Keratinocyte (primary cell): ENCODE measurements at regions not wholly inside any gene's neighbourhood (a gene's known extent, or its start where the extent isn't known, plus 50 kb on each side); places are given as distances from the start of the nearest gene placed in this dataset.

ENCODE experiments used
- DNase-seq: peaks from one replicate; pipeline ENCODE4 v3.0.0-alpha.2; 2011; ENCODE audit warnings: low read depth, missing footprints, low spot score
- FAIRE-seq: peaks from 2 replicates; lab custom pipeline; 2011; peaks lifted over from hg19 to GRCh38; lab: Jason Lieb, UNC
- H2AFZ ChIP-seq: 2 replicates; pipeline ENCODE4 v1.6.0; 2012; ENCODE audit warnings: low read length, control low read depth, inconsistent platforms; ENCODE audit not compliant: control insufficient read depth
- H3K27ac ChIP-seq: 2 replicates; pipeline ENCODE4 v1.5.1; 2011; ENCODE audit warnings: low read length; ENCODE audit not compliant: control insufficient read depth, insufficient read depth
- H3K27me3 ChIP-seq: 3 replicates; pipeline ENCODE4 v1.6.0; 2011; ENCODE audit warnings: low read length; ENCODE audit not compliant: control insufficient read depth, insufficient read depth; ENCODE audit errors: extremely low read depth
- H3K36me3 ChIP-seq, 2 experiments: 2 replicates in 1 of 2; 3 replicates in 1 of 2; pipeline ENCODE4 v1.5.1; 2011; ENCODE audit warnings: low read length in 2 of 2, mild to moderate bottlenecking in 1 of 2; ENCODE audit not compliant: control insufficient read depth in 2 of 2, insufficient read depth in 2 of 2; ENCODE audit errors: extremely low read depth in 1 of 2
- H3K4me1 ChIP-seq: 3 replicates; pipeline ENCODE4 v1.5.1; 2011; ENCODE audit warnings: low read length; ENCODE audit not compliant: control insufficient read depth, insufficient read depth; ENCODE audit errors: extremely low read depth
- H3K4me2 ChIP-seq: 3 replicates; pipeline ENCODE4 v1.6.0; 2011; ENCODE audit warnings: low read depth, low read length; ENCODE audit not compliant: control insufficient read depth, insufficient read depth; ENCODE audit errors: extremely low read depth
- H3K4me3 ChIP-seq, 3 experiments: fragments of 200-600 bp in 1 of 3; sonication (generic) in 1 of 3; 2 replicates in 2 of 3; 3 replicates in 1 of 3; pipeline ENCODE4 v1.5.1; 2011 to 2016; ENCODE audit warnings: low read length in 3 of 3, mild to moderate bottlenecking in 3 of 3, control low read depth in 2 of 3, inconsistent platforms in 1 of 3, low read depth in 1 of 3, mixed read lengths in 1 of 3, mixed run types in 1 of 3, moderate library complexity in 1 of 3; ENCODE audit not compliant: control insufficient read depth in 2 of 3, insufficient read depth in 2 of 3; ENCODE audit errors: extremely low read depth in 1 of 3
- H3K79me2 ChIP-seq: 2 replicates; pipeline ENCODE4 v1.6.0; 2012; ENCODE audit warnings: low read length; ENCODE audit not compliant: control insufficient read depth, insufficient read depth
- H3K9ac ChIP-seq: 3 replicates; pipeline ENCODE4 v1.6.0; 2011; ENCODE audit warnings: low read length; ENCODE audit not compliant: control insufficient read depth, insufficient read depth; ENCODE audit errors: extremely low read depth
- H3K9me1 ChIP-seq: 3 replicates; pipeline ENCODE4 v1.6.0; 2011; ENCODE audit warnings: low read length; ENCODE audit not compliant: control insufficient read depth, insufficient read depth; ENCODE audit errors: extremely low read depth
- H3K9me3 ChIP-seq: 2 replicates; pipeline ENCODE4 v1.5.1; 2012; ENCODE audit warnings: low read depth, low read length; ENCODE audit not compliant: control insufficient read depth
- H4K20me1 ChIP-seq: 3 replicates; pipeline ENCODE4 v1.6.0; 2011; ENCODE audit warnings: low read length; ENCODE audit not compliant: control insufficient read depth, insufficient read depth; ENCODE audit errors: extremely low read depth
- CTCF ChIP-seq, 3 experiments: IDR thresholded peaks in 1 of 3; conservative IDR thresholded peaks in 1 of 3; optimal IDR thresholded peaks in 1 of 3; 2 replicates in 2 of 3; 3 replicates in 1 of 3; pipeline versions ENCODE3 to v1.5.1; 2011; ENCODE audit warnings: low read length in 3 of 3, mild to moderate bottlenecking in 3 of 3, moderate library complexity in 2 of 3, control low read depth in 1 of 3, inconsistent platforms in 1 of 3; ENCODE audit not compliant: insufficient read depth in 2 of 3; ENCODE audit errors: extremely low read depth in 1 of 3
- EZH2 ChIP-seq: IDR thresholded peaks from one replicate; pipeline ENCODE4 v1.6.1; 2012; ENCODE audit warnings: inconsistent platforms, mild to moderate bottlenecking, low read length, moderate library complexity
- dilution Hi-C: fragments of 300-500 bp; cut with MboI; formaldehyde crosslinking; loops from one replicate; pipeline ENCODE4 v1.7.0; 2020; ENCODE audit warnings: low sequenced_read_pairs; ENCODE audit not compliant: extremely low pct_ligation_motif_present

GRCh38 chr18:38420611-38421010, 855.0 kb upstream of the CELF4 start:
- no peak for FAIRE-seq
- Histone ChIP-seq H2AFZ (no peak overlapping the region), H3K4me3 (no peak overlapping the region)

GRCh38 chr18:38415811-38416210, 850.2 kb upstream of the CELF4 start:
- dilution Hi-C loops, result no loop called here
- Histone ChIP-seq H3K4me3 (no peak overlapping the region), H3K4me2 (no peak overlapping the region), H4K20me1 (no peaks in the 10 kb centered on the region), H3K4me1 (no peaks in the 10 kb centered on the region), H3K9me1 (no peaks in the 10 kb centered on the region), H3K27me3 (no peaks in the 10 kb centered on the region), H3K79me2 (no peaks in the 10 kb centered on the region), H3K9me3 (no peaks in the 10 kb centered on the region), H2AFZ (no peak overlapping the region), H3K27ac (no peak overlapping the region), H3K36me3 (no peaks in the 10 kb centered on the region), H3K9ac (no peak overlapping the region)
- FAIRE-seq (no peak), DNase-seq (no peak)
- TF ChIP-seq CTCF (optimal IDR thresholded peaks at IDR 0.05 in 1 of 3, IDR thresholded peaks at IDR 0.05 in 1 of 3, conservative IDR thresholded peaks at IDR 0.05 in 1 of 3; ENCODE audit: extremely low read depth in 1 of 3, insufficient read depth in 2 of 3, low read length in 3 of 3) (no peak), EZH2 (no peak)

More at GRCh38 chr18:38420611-38421010, 855.0 kb upstream of the CELF4 start:
- Histone ChIP-seq H3K79me2 (no peaks in the 10 kb centered on the region), H3K36me3 (no peaks in the 10 kb centered on the region), H3K9ac (no peak overlapping the region), H3K4me1 (no peaks in the 10 kb centered on the region), H3K4me2 (no peak overlapping the region), H3K27ac (no peak overlapping the region), H3K9me1 (no peaks in the 10 kb centered on the region), H4K20me1 (no peaks in the 10 kb centered on the region), H3K9me3 (no peaks in the 10 kb centered on the region), H3K27me3 (no peaks in the 10 kb centered on the region)
- dilution Hi-C loops, result no loop called here
- no peak for DNase-seq
- TF ChIP-seq EZH2, result no peak
- TF ChIP-seq CTCF (optimal IDR thresholded peaks at IDR 0.05 in 1 of 3, IDR thresholded peaks at IDR 0.05 in 1 of 3, conservative IDR thresholded peaks at IDR 0.05 in 1 of 3; ENCODE audit: extremely low read depth in 1 of 3, insufficient read depth in 2 of 3, low read length in 3 of 3), result no peak
